Endothelial cell of umbilical vein (primary cell): ENCODE measurements at regions not wholly inside any gene's neighbourhood (a gene's known extent, or its start where the extent isn't known, plus 50 kb on each side); places are given as distances from the start of the nearest gene placed in this dataset.

ENCODE experiments used
- BruUV-seq: library from RNA; stranded (reverse); fragments of 400-500 nt; replicated peaks from 2 replicates; lab custom pipeline; 2021; lab: Mats Ljungman, UMichigan
- CTCF ChIA-PET: fragments of 300-600, 350-600 bp; sonication (Branson Sonifier 250); formaldehyde crosslinking; loops from one replicate; lab custom pipeline; 2021; ENCODE audit warnings: antibody characterized with exemption, inconsistent platforms; lab: Charles Lee
- POLR2A ChIA-PET: fragments of 300-600, 350-600 bp; sonication (Branson Sonifier 250); formaldehyde crosslinking; loops from one replicate; lab custom pipeline; 2021; ENCODE audit warnings: antibody characterized with exemption, inconsistent platforms; lab: Charles Lee
- DNase-seq: peaks from one replicate; pipeline ENCODE4 v3.0.0-alpha.2; 2011; ENCODE audit warnings: low read depth, low spot score
- FAIRE-seq: peaks from 2 replicates; lab custom pipeline; 2011; peaks lifted over from hg19 to GRCh38; lab: Jason Lieb, UNC
- H2AFZ ChIP-seq: 2 replicates; pipeline ENCODE4 v1.6.0; 2012; ENCODE audit warnings: low read depth, low read length, control low read depth, inconsistent platforms
- H3K27ac ChIP-seq: 2 replicates; pipeline ENCODE4 v1.5.1; 2011; ENCODE audit warnings: low read depth, mild to moderate bottlenecking, control low read depth, low read length, moderate library complexity; ENCODE audit not compliant: insufficient read depth
- H3K27me3 ChIP-seq, 2 experiments: 2 replicates each; pipeline versions ENCODE4 v1.6.0 to v1.6.1; 2011; ENCODE audit warnings: low read length in 2 of 2, mixed read lengths in 1 of 2; ENCODE audit not compliant: control insufficient read depth in 2 of 2, insufficient read depth in 2 of 2
- H3K36me3 ChIP-seq, 2 experiments: 2 replicates in 1 of 2; 3 replicates in 1 of 2; pipeline ENCODE4 v1.5.1; 2011; ENCODE audit warnings: low read length in 2 of 2, mild to moderate bottlenecking in 1 of 2, moderate library complexity in 1 of 2; ENCODE audit not compliant: control insufficient read depth in 2 of 2, insufficient read depth in 2 of 2; ENCODE audit errors: extremely low read depth in 1 of 2
- H3K4me1 ChIP-seq: 3 replicates; pipeline ENCODE4 v1.5.1; 2011; ENCODE audit warnings: mild to moderate bottlenecking, low read length; ENCODE audit not compliant: control insufficient read depth, insufficient read depth; ENCODE audit errors: extremely low read depth
- H3K4me2 ChIP-seq: 2 replicates; pipeline ENCODE4 v1.6.1; 2011; ENCODE audit warnings: low read length, control low read depth, mixed read lengths; ENCODE audit not compliant: insufficient read depth
- H3K4me3 ChIP-seq, 3 experiments: fragments of 200-600 bp in 1 of 3; sonication (generic), shearing (Covaris generic) in 1 of 3; replicated peaks in 1 of 3; 2 replicates each; pipeline ENCODE4 v1.5.1; 2011 to 2016; ENCODE audit warnings: control low read depth in 3 of 3, low read length in 3 of 3, mild to moderate bottlenecking in 2 of 3, inconsistent platforms in 1 of 3, low read depth in 1 of 3, moderate library complexity in 1 of 3; ENCODE audit not compliant: insufficient read depth in 1 of 3
- H3K79me2 ChIP-seq: 2 replicates; pipeline ENCODE4 v1.6.0; 2012; ENCODE audit warnings: low read length, inconsistent platforms; ENCODE audit not compliant: control insufficient read depth, insufficient read depth
- H3K9ac ChIP-seq: replicated peaks from 2 replicates; pipeline ENCODE3; 2011; ENCODE audit warnings: low read length, control low read depth; ENCODE audit not compliant: insufficient read depth; ENCODE audit errors: extremely low read depth
- H3K9me1 ChIP-seq: replicated peaks from 3 replicates; pipeline ENCODE4 v1.6.0; 2011; ENCODE audit warnings: mild to moderate bottlenecking, low read length; ENCODE audit not compliant: control insufficient read depth, insufficient read depth; ENCODE audit errors: extremely low read depth
- H3K9me3 ChIP-seq: replicated peaks from 2 replicates; pipeline ENCODE4 v1.5.1; 2012; ENCODE audit warnings: low read length, inconsistent platforms; ENCODE audit not compliant: control insufficient read depth, insufficient read depth
- H4K20me1 ChIP-seq: replicated peaks from 2 replicates; pipeline ENCODE3; 2011; ENCODE audit warnings: mild to moderate bottlenecking, low read length; ENCODE audit not compliant: control insufficient read depth, insufficient read depth; ENCODE audit errors: extremely low read depth
- EZH2 ChIP-seq: IDR thresholded peaks from 2 replicates; pipeline ENCODE4 v1.6.1; 2012; ENCODE audit warnings: borderline replicate concordance, low read depth, mild to moderate bottlenecking, moderate library complexity, low read length, inconsistent platforms; ENCODE audit not compliant: severe bottlenecking
- FOS ChIP-seq: IDR thresholded peaks from 2 replicates; pipeline ENCODE4 v1.6.1; 2011; ENCODE audit warnings: mild to moderate bottlenecking, low read length, moderate library complexity, borderline replicate concordance; ENCODE audit not compliant: insufficient read depth
- GATA2 ChIP-seq: IDR thresholded peaks from 2 replicates; pipeline ENCODE4 v1.7.0; 2011; ENCODE audit warnings: low read depth, mild to moderate bottlenecking, moderate library complexity, mixed read lengths, low read length; ENCODE audit not compliant: insufficient read length, insufficient read depth
- JUN ChIP-seq: IDR thresholded peaks from 2 replicates; pipeline ENCODE4 v1.6.1; 2011; ENCODE audit warnings: borderline replicate concordance, low read depth; ENCODE audit not compliant: insufficient read length, insufficient read depth
- MAX ChIP-seq: IDR thresholded peaks from 2 replicates; pipeline ENCODE4 v1.6.1; 2011; ENCODE audit not compliant: insufficient read depth, insufficient read length
- MYC ChIP-seq: IDR thresholded peaks from one replicate; pipeline ENCODE4 v1.6.1; 2011; ENCODE audit warnings: mild to moderate bottlenecking, low read depth, low read length
- POLR2A ChIP-seq: IDR thresholded peaks from 2 replicates; pipeline ENCODE4 v1.6.1; 2012; ENCODE audit warnings: low read depth, mild to moderate bottlenecking, control low read depth, low read length
- POLR2AphosphoS5 ChIP-seq: IDR thresholded peaks from 2 replicates; pipeline ENCODE4 v1.6.1; 2012; ENCODE audit warnings: low read depth, mild to moderate bottlenecking, control low read depth, low read length, moderate library complexity; ENCODE audit not compliant: insufficient read depth
- dilution Hi-C: fragments of 300-500 bp; cut with MboI; formaldehyde crosslinking; loops from one replicate; pipeline ENCODE4 v1.15.0; 2019; ENCODE audit warnings: low sequenced_read_pairs; ENCODE audit not compliant: extremely low pct_ligation_motif_present
- intact Hi-C: fragments of 100-400 bp; cut with micrococcal nuclease; formaldehyde crosslinking; loops from one replicate; pipeline ENCODE4 v1.10.0; 2022
- TF ChIP-seq, protein P1 (sequence below), 2 donors: IDR thresholded peaks; 1 replicate in 1 of 2; 2 replicates in 1 of 2; pipeline ENCODE4 v1.5.1; 2011; ENCODE audit warnings: low read length in 2 of 2, mild to moderate bottlenecking in 2 of 2, moderate library complexity in 2 of 2, control low read depth in 1 of 2, inconsistent platforms in 1 of 2, low read depth in 1 of 2; ENCODE audit not compliant: insufficient read depth in 1 of 2; ENCODE audit errors: extremely low read depth in 1 of 2

GRCh38 chr7:125383324-125383723 is 453.7 kb upstream of the POT1 start:
- Histone ChIP-seq H3K36me3 (no peaks in the 10 kb centered on the region), H3K9me3 (no peaks in the 10 kb centered on the region), H3K4me3 (no peak overlapping the region), H3K27me3 (no peaks in the 10 kb centered on the region), H3K9me1 (no peaks in the 10 kb centered on the region), H4K20me1 (no peaks in the 10 kb centered on the region), H2AFZ (no peak overlapping the region), H3K4me1 (no peaks in the 10 kb centered on the region), H3K9ac (no peak overlapping the region), H3K27ac (no peak overlapping the region), H3K79me2 (no peaks in the 10 kb centered on the region), H3K4me2 (no peak overlapping the region)
- CTCF ChIA-PET = no interaction called here
- BruUV-seq = no TSS peak
- FAIRE-seq (no peak), DNase-seq (no peak)
- intact Hi-C loops (no loop called here), dilution Hi-C loops (no loop called here)
- no peak for TF ChIP-seq FOS
- TF ChIP-seq MYC = no peak
- TF ChIP-seq GATA2 = no peak
- TF ChIP-seq, protein P1, sequence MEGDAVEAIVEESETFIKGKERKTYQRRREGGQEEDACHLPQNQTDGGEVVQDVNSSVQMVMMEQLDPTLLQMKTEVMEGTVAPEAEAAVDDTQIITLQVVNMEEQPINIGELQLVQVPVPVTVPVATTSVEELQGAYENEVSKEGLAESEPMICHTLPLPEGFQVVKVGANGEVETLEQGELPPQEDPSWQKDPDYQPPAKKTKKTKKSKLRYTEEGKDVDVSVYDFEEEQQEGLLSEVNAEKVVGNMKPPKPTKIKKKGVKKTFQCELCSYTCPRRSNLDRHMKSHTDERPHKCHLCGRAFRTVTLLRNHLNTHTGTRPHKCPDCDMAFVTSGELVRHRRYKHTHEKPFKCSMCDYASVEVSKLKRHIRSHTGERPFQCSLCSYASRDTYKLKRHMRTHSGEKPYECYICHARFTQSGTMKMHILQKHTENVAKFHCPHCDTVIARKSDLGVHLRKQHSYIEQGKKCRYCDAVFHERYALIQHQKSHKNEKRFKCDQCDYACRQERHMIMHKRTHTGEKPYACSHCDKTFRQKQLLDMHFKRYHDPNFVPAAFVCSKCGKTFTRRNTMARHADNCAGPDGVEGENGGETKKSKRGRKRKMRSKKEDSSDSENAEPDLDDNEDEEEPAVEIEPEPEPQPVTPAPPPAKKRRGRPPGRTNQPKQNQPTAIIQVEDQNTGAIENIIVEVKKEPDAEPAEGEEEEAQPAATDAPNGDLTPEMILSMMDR (IDR thresholded peaks at IDR 0.05; ENCODE audit: extremely low read depth in 1 of 2, insufficient read depth in 1 of 2, low read depth in 1 of 2, low read length in 2 of 2) = no peak
- TF ChIP-seq EZH2 = no peak
- no peak for TF ChIP-seq MAX
- TF ChIP-seq POLR2A = no peak
- no peak for TF ChIP-seq POLR2AphosphoS5
- no peak for TF ChIP-seq JUN
- POLR2A ChIA-PET = no interaction called here
